Heart left ventricle (tissue), 16 donors: ENCODE measurements at regions not wholly inside any gene's neighbourhood (a gene's known extent, or its start where the extent isn't known, plus 50 kb on each side); places are given as distances from the start of the nearest gene placed in this dataset.

ENCODE experiments used
- ATAC-seq, 4 donors: fragments of 200-7000 bp; cut with Tn5 transposase; one replicate each; pipeline ENCODE4 v1.9.1; 2020 to 2022; ENCODE audit warnings: moderate library complexity in 4 of 4, mild to moderate bottlenecking in 3 of 4, moderate number of reproducible peaks in 1 of 4
- DNase-seq, 5 donors: peaks; one replicate each; pipeline ENCODE4 v3.0.0-alpha.2; 2020
- H3K27ac ChIP-seq, 12 donors: fragments of 200-600 bp; sonication (generic) in 4 of 12; one replicate each; pipeline versions ENCODE4 v1.5.0 to v1.8.0; 2016 to 2022; ENCODE audit warnings: mild to moderate bottlenecking in 2 of 12
- H3K27me3 ChIP-seq, 9 donors: fragments of 200-600 bp; sonication (generic) in 2 of 9; one replicate each; pipeline versions ENCODE4 v1.5.1 to v1.8.0; 2016 to 2022; ENCODE audit warnings: mild to moderate bottlenecking in 3 of 9
- H3K36me3 ChIP-seq, 9 donors: fragments of 200-600 bp; sonication (generic) in 2 of 9; one replicate each; pipeline versions ENCODE4 v1.5.0 to v1.8.0; 2018 to 2022; ENCODE audit warnings: mild to moderate bottlenecking in 2 of 9
- H3K4me1 ChIP-seq, 12 donors: fragments of 200-600 bp; sonication (generic) in 4 of 12; one replicate each; pipeline versions ENCODE4 v1.5.0 to v1.8.0; 2016 to 2022; ENCODE audit warnings: mild to moderate bottlenecking in 3 of 12
- H3K4me3 ChIP-seq, 12 donors: fragments of 200-600 bp; sonication (generic) in 4 of 12; one replicate each; pipeline versions ENCODE4 v1.5.0 to v1.8.0; 2017 to 2022; ENCODE audit warnings: mild to moderate bottlenecking in 9 of 12, moderate library complexity in 4 of 12
- H3K9me3 ChIP-seq, 12 donors: fragments of 200-600 bp; sonication (generic) in 4 of 12; one replicate each; pipeline versions ENCODE4 v1.5.0 to v1.8.0; 2016 to 2022; ENCODE audit warnings: mild to moderate bottlenecking in 1 of 12
- POLR2A ChIP-seq, 2 donors: fragments of 450-650 bp; IDR thresholded peaks; one replicate each; pipeline ENCODE4 v1.6.1; 2017; ENCODE audit warnings: antibody characterized with exemption in 2 of 2, mild to moderate bottlenecking in 2 of 2, moderate library complexity in 2 of 2
- WGBS, 4 donors: extraction: QIAGEN DNeasy Blood & Tissue Kit in 2 of 4; methylation state at CpG; one replicate each; pipeline versions ENCODE4 v1.1.5 to v1.1.7; 2013 to 2018; 5-methylcytosine and 5-hydroxymethylcytosine counted together
- intact Hi-C, 10 donors: fragments of 100-400 bp; cut with DNase I; formaldehyde crosslinking; loops; one replicate each; pipeline versions ENCODE4 v1.11.1 to v1.14.2; 2022
- TF ChIP-seq, protein P1 (sequence below), 12 donors: fragments of 200-600 bp; sonication (generic) in 4 of 12; IDR thresholded peaks; one replicate each; pipeline versions ENCODE4 v1.5.0 to v1.8.0; 2018 to 2022; ENCODE audit warnings: antibody characterized with exemption in 12 of 12, mild to moderate bottlenecking in 5 of 12
- donor health status: ischemic (EF 13 %, LVEDD 7.1; RV severe dilation, severe dysfunction).
- donor health status: healthy with polysubstance abuse.
- donor health status: DM: no; HTN: yes; CAD: no.
- donor health status: DM: no; HTN: no; CAD: no.
- donor health status: ischemic (EF 25% LVEDD 6.9; RV normal size, moderate dysfunction).
- donor health status: ischemic (EF 25% LVEDD 5.7; RV mildly dilated, moderate dysfunction).
- donor health status: healthy.
- donor health status: DM: yes; HTN: yes; CAD: no.
- donor health status: ischemic (EF 35%, LVEDD 5.7; RV mildly dilated, moderate dysfunction).
- donor health status: nonischemic (EF 11% LVEDD 7.7; RV severe dilation, severe dysfunction).
- donor health status: DM: yes; HTN: yes; CAD: no.
- donor health status: PGD.
- donor health status: ischemic (EF 29% LVEDD 5.4; RV normal size, mild dysfunction).
- donor health status: nonischemic (EF 23%, LVEDD 6.1; RV moderate dilation, normal function).

DNA sequence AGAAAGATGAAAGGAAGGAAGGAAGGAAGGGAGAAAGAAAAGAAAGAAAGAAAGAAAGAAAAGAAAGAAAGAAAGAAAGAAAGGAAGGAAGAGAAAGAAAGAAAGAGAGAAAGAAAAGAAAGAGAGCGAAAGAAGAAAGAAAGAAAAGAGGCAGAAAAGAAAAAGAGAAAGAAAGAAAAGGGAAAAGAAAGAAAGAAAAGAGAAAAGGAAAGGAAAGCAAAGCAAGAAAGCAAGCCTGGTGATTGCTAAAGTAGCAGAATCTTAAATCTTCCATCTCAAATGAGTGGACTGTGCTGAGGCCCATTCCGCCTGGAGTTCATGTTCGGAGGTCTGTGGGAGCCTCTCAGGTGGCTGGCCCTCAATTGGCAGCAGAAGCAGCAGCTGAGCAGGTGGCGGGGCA is 148.4 kb downstream of the TFAP2A start:
- ATAC-seq (no peak), DNase-seq (no peak)
- H3K36me3 ChIP-seq = no peaks in the 10 kb centered on the region
- H3K9me3 ChIP-seq = peaks cover 0 to 4% (median 0%) of the 10 kb centered on the region in 12 donors
- H3K27me3 ChIP-seq = peaks cover 0 to 28% (median 0%) of the 10 kb centered on the region in 9 donors
- intact Hi-C loops = no loop called here
- no peak overlapping the region for H3K4me3 ChIP-seq
- WGBS, 4 donors = 62 to 74% (median 66%) methylated on average over 4 of the region's 4 CpGs
- H3K27ac ChIP-seq = no peak overlapping the region
- no peaks in the 10 kb centered on the region for H3K4me1 ChIP-seq
- TF ChIP-seq, protein P1, sequence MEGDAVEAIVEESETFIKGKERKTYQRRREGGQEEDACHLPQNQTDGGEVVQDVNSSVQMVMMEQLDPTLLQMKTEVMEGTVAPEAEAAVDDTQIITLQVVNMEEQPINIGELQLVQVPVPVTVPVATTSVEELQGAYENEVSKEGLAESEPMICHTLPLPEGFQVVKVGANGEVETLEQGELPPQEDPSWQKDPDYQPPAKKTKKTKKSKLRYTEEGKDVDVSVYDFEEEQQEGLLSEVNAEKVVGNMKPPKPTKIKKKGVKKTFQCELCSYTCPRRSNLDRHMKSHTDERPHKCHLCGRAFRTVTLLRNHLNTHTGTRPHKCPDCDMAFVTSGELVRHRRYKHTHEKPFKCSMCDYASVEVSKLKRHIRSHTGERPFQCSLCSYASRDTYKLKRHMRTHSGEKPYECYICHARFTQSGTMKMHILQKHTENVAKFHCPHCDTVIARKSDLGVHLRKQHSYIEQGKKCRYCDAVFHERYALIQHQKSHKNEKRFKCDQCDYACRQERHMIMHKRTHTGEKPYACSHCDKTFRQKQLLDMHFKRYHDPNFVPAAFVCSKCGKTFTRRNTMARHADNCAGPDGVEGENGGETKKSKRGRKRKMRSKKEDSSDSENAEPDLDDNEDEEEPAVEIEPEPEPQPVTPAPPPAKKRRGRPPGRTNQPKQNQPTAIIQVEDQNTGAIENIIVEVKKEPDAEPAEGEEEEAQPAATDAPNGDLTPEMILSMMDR (IDR thresholded peaks at IDR 0.05) = no peak
- no peak for TF ChIP-seq POLR2A (IDR thresholded peaks at IDR 0.05)

DNA sequence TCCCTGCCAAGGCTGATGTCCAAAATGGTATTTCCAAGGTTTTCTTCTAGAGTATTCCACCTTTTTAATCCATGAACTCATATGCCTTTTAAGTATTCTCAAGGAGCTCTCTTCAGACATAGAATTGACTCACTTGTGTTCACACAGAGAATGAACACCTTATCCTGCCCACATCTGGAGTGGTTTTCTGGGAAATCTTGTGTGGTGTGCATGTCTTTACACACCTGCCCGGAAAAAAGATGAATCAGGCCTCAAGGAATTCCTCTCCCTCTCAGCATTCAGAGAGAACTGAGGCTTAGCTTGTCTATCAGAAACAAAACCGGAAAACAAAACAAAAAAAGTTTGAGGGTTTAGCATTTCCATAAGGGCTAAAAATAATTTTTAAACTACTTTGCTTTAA is 148.8 kb downstream of the TFAP2A start:
- no peak for DNase-seq
- WGBS, 4 donors = 72 to 91% (median 76%) methylated on average over 2 of the region's 2 CpGs
- no peak for ATAC-seq
- peaks cover 0 to 4% (median 0%) of the 10 kb centered on the region in 12 donors for H3K9me3 ChIP-seq
- H3K27me3 ChIP-seq = peaks cover 0 to 27% (median 0%) of the 10 kb centered on the region in 9 donors
- no peak for TF ChIP-seq POLR2A (IDR thresholded peaks at IDR 0.05)
- TF ChIP-seq, protein P1 (IDR thresholded peaks at IDR 0.05) = no peak
- H3K4me1 ChIP-seq = no peaks in the 10 kb centered on the region
- no peaks in the 10 kb centered on the region for H3K36me3 ChIP-seq
- H3K27ac ChIP-seq = no peak overlapping the region
- no peak overlapping the region for H3K4me3 ChIP-seq
- intact Hi-C loops = no loop called here

DNA sequence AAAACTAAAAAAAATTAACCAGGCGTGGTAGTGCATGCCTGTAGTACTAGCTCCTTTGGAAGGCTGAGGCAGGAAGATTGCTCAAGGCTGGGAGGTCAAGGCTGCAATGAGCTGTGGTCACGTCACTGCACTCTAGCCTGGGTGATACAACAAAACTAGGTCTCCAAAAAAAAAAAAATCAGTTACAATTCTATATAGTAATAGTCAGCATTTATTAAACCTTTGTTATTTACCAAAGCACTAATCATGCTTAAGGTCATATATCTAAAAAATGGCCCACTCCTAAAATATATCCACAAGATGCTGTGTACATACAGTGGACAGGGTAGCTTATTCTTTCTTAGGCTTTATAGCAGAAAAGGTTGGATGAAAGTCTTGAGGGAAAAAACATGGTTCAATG is 152.4 kb downstream of the TFAP2A start:
- TF ChIP-seq POLR2A (IDR thresholded peaks at IDR 0.05) = no peak
- TF ChIP-seq, protein P1 (IDR thresholded peaks at IDR 0.05) = no peak
- Histone ChIP-seq H3K9me3 (peaks cover 0 to 5% (median 0%) of the 10 kb centered on the region in 12 donors), H3K27ac (no peak overlapping the region), H3K4me1 (no peaks in the 10 kb centered on the region), H3K4me3 (no peak overlapping the region), H3K36me3 (no peaks in the 10 kb centered on the region), H3K27me3 (peaks cover 0 to 9% (median 0%) of the 10 kb centered on the region in 9 donors)
- ATAC-seq (no peak), DNase-seq (no peak)
- 64 to 85% (median 74%) methylated on average over 2 of the region's 2 CpGs for WGBS, 4 donors
- intact Hi-C loops = no loop called here

DNA sequence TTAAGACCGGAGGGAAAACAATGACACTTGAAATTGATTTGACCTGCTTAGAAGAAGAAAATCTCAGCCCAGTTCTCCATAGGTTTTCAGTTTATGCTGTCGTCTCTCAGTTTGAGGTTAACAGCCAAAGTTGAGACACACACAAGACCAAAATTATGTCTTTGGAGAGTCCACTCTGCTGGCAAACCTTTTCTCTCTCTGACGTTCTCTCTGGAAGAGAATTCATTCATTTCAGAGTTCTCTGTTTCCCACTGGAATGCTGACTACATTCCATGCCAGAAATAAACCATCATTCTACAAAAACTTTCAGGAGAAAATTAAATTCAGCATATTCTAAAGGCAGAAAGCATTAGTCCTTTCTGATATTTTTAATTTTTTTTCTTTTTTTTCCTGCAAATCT is 155.2 kb downstream of the TFAP2A start:
- Histone ChIP-seq H3K4me1 (no peaks in the 10 kb centered on the region), H3K4me3 (no peak overlapping the region), H3K36me3 (no peaks in the 10 kb centered on the region), H3K27ac (no peak overlapping the region), H3K9me3 (peaks cover 0 to 15% (median under 1%) of the 10 kb centered on the region in 12 donors), H3K27me3 (no peaks in the 10 kb centered on the region)
- TF ChIP-seq, protein P1 (IDR thresholded peaks at IDR 0.05) = no peak
- TF ChIP-seq POLR2A (IDR thresholded peaks at IDR 0.05) = no peak
- WGBS, 4 donors = 52 to 60% (median 57%) methylated on average over 3 of the region's 3 CpGs
- DNase-seq = no peak
- intact Hi-C loops = no loop called here
- ATAC-seq = no peak
